IMR-90 (cell line): ENCODE measurements at regions not wholly inside any gene's neighbourhood (a gene's known extent, or its start where the extent isn't known, plus 50 kb on each side); places are given as distances from the start of the nearest gene placed in this dataset.

Experiments used
- ATAC-seq: fragments of 200-7000 bp; cut with Tn5 transposase; 2 replicates; pipeline ENCODE4 v1.9.1; 2020; ENCODE audit warnings: low read depth, mild to moderate bottlenecking, moderate library complexity
- BruUV-seq: library from RNA; stranded (reverse); fragments of 400-500 nt; replicated peaks from 2 replicates; lab custom pipeline; 2021; lab: Mats Ljungman, UMichigan
- CTCF ChIA-PET: fragments of 300-600 bp; formaldehyde crosslinking; extraction: SDS; loops from one replicate; lab custom pipeline; 2021; ENCODE audit warnings: antibody characterized with exemption; lab: Yijun Ruan, JAX
- POLR2A ChIA-PET: fragments of 300-600 bp; sonication (Branson Sonifier 250); formaldehyde crosslinking; loops from one replicate; lab custom pipeline; 2022; ENCODE audit warnings: antibody characterized with exemption; ENCODE audit not compliant: unreplicated experiment; lab: Charles Lee
- DNase-seq: peaks from one replicate; pipeline ENCODE4 v3.0.0; 2013
- H2AFZ ChIP-seq: replicated peaks from 2 replicates; pipeline ENCODE3; 2013; ENCODE audit warnings: low read length, mild to moderate bottlenecking; ENCODE audit not compliant: poor library complexity
- H2AK5ac ChIP-seq: 2 replicates; pipeline ENCODE4 v1.6.1; 2013; ENCODE audit warnings: low read depth, low read length, inconsistent platforms
- H2AK9ac ChIP-seq: replicated peaks from 2 replicates; pipeline ENCODE3; 2013; ENCODE audit warnings: mild to moderate bottlenecking, low read depth, low read length, moderate library complexity; ENCODE audit not compliant: poor library complexity
- H2BK120ac ChIP-seq: 2 replicates; pipeline ENCODE4 v1.6.1; 2013; ENCODE audit warnings: low read depth, low read length, inconsistent platforms
- H2BK15ac ChIP-seq: 3 replicates; pipeline ENCODE4 v1.6.1; 2013; ENCODE audit warnings: low read depth, low read length, inconsistent platforms
- H2BK20ac ChIP-seq: 2 replicates; pipeline ENCODE4 v1.6.1; 2013; ENCODE audit warnings: low read depth, mild to moderate bottlenecking, inconsistent platforms, low read length, moderate library complexity
- H2BK5ac ChIP-seq: 2 replicates; pipeline ENCODE4 v1.6.1; 2013; ENCODE audit warnings: mild to moderate bottlenecking, low read depth, low read length, inconsistent platforms; ENCODE audit not compliant: poor library complexity, severe bottlenecking
- H3K14ac ChIP-seq: replicated peaks from 2 replicates; pipeline ENCODE4 v1.6.1; 2013; ENCODE audit warnings: low read depth, low read length, inconsistent platforms
- H3K18ac ChIP-seq: 2 replicates; pipeline ENCODE4 v1.6.1; 2013; ENCODE audit warnings: low read depth, low read length, control low read depth
- H3K23ac ChIP-seq: 2 replicates; pipeline ENCODE4 v1.6.1; 2013; ENCODE audit warnings: low read depth, low read length, inconsistent platforms
- H3K27ac ChIP-seq: 2 replicates; pipeline ENCODE4 v1.5.1; 2013; ENCODE audit warnings: mild to moderate bottlenecking, control low read depth, low read length; ENCODE audit not compliant: insufficient read depth
- H3K27me3 ChIP-seq: 2 replicates; pipeline ENCODE4 v1.6.1; 2013; ENCODE audit warnings: low read length; ENCODE audit not compliant: control insufficient read depth, insufficient read depth
- H3K36me3 ChIP-seq: 2 replicates; pipeline ENCODE4 v1.6.1; 2013; ENCODE audit warnings: low read length, mixed read lengths; ENCODE audit not compliant: control insufficient read depth, insufficient read depth
- H3K4ac ChIP-seq: 2 replicates; pipeline ENCODE4 v1.6.1; 2013; ENCODE audit warnings: low read depth, low read length, inconsistent platforms
- H3K4me1 ChIP-seq: 2 replicates; pipeline ENCODE4 v1.6.1; 2013; ENCODE audit warnings: low read length, mixed read lengths; ENCODE audit not compliant: control insufficient read depth, insufficient read depth
- H3K4me2 ChIP-seq: 2 replicates; pipeline ENCODE4 v1.6.1; 2013; ENCODE audit warnings: low read depth, mild to moderate bottlenecking, control low read depth, low read length, moderate library complexity
- H3K4me3 ChIP-seq: 2 replicates; pipeline ENCODE4 v1.5.1; 2013; ENCODE audit warnings: low read depth, mild to moderate bottlenecking, control low read depth, low read length, moderate library complexity; ENCODE audit not compliant: insufficient read depth
- H3K56ac ChIP-seq: 2 replicates; pipeline ENCODE4 v1.6.1; 2013; ENCODE audit warnings: low read length, inconsistent platforms; ENCODE audit not compliant: insufficient read depth; ENCODE audit errors: extremely low read depth
- H3K79me1 ChIP-seq, 2 experiments: 2 replicates each; pipeline ENCODE4 v1.6.1; 2013; ENCODE audit warnings: low read length in 2 of 2, inconsistent platforms in 1 of 2, low read depth in 1 of 2
- H3K9ac ChIP-seq: 2 replicates; pipeline ENCODE4 v1.6.1; 2013; ENCODE audit warnings: low read depth, low read length, control low read depth
- H3K9me1 ChIP-seq: 2 replicates; pipeline ENCODE4 v1.6.1; 2013; ENCODE audit warnings: low read length, inconsistent platforms; ENCODE audit not compliant: insufficient read depth
- H3K9me3 ChIP-seq: 2 replicates; pipeline ENCODE4 v1.6.1; 2013; ENCODE audit warnings: low read length; ENCODE audit not compliant: control insufficient read depth, insufficient read depth
- H4K20me1 ChIP-seq: 2 replicates; pipeline ENCODE4 v1.6.1; 2013; ENCODE audit warnings: low read length, inconsistent platforms; ENCODE audit not compliant: insufficient read depth
- H4K5ac ChIP-seq: 2 replicates; pipeline ENCODE4 v1.6.1; 2013; ENCODE audit warnings: mild to moderate bottlenecking, low read depth, low read length, control low read depth
- H4K8ac ChIP-seq, 2 experiments: 2 replicates each; pipeline ENCODE4 v1.6.1; 2013; ENCODE audit warnings: low read depth in 2 of 2, low read length in 2 of 2, control low read depth in 1 of 2, inconsistent platforms in 1 of 2
- H4K91ac ChIP-seq: 2 replicates; pipeline ENCODE4 v1.6.1; 2013; ENCODE audit warnings: low read depth, low read length, inconsistent platforms; ENCODE audit not compliant: insufficient read depth
- BHLHE40 ChIP-seq: fragments of 150-350 bp; IDR thresholded peaks from 2 replicates; pipeline ENCODE4 v1.6.1; 2016; ENCODE audit warnings: mild to moderate bottlenecking, low read depth, low read length
- CEBPB ChIP-seq: IDR thresholded peaks from 2 replicates; pipeline ENCODE4 v1.6.1; 2012; ENCODE audit warnings: low read depth, low read length, improper control_type of control experiment
- FOS ChIP-seq: fragments of 150-350 bp; IDR thresholded peaks from 2 replicates; pipeline ENCODE4 v1.6.1; 2016; ENCODE audit warnings: low read depth, low read length
- MXI1 ChIP-seq: IDR thresholded peaks from 2 replicates; pipeline ENCODE4 v1.6.1; 2012; ENCODE audit warnings: low read depth, mild to moderate bottlenecking, low read length, moderate library complexity, borderline replicate concordance
- POLR2A ChIP-seq: IDR thresholded peaks from 2 replicates; pipeline ENCODE4 v1.6.1; 2012; ENCODE audit warnings: mild to moderate bottlenecking, low read depth, low read length
- RAD21 ChIP-seq: IDR thresholded peaks from 2 replicates; pipeline ENCODE4 v1.6.1; 2012; ENCODE audit warnings: low read length, improper control_type of control experiment
- RCOR1 ChIP-seq: IDR thresholded peaks from 2 replicates; pipeline ENCODE4 v1.6.1; 2012; ENCODE audit warnings: mild to moderate bottlenecking, low read length, improper control_type of control experiment; ENCODE audit not compliant: insufficient replicate concordance
- RFX5 ChIP-seq: IDR thresholded peaks from 2 replicates; pipeline ENCODE4 v1.8.0; 2012; ENCODE audit warnings: low read depth, mild to moderate bottlenecking, low read length, moderate library complexity
- SMC3 ChIP-seq: fragments of 150-350 bp; IDR thresholded peaks from 2 replicates; pipeline ENCODE4 v1.6.1; 2016; ENCODE audit warnings: low read depth, mild to moderate bottlenecking, antibody characterized with exemption, low read length, moderate library complexity
- WGBS, 2 experiments: methylation state at CpG; one replicate each; pipeline versions ENCODE4 v1.1.5 to v1.1.7; 2013; ENCODE audit warnings: missing lambda C conversion rate in 2 of 2; ENCODE audit not compliant: insufficient read length in 1 of 2; ENCODE audit errors: extremely low coverage in 2 of 2; 5-methylcytosine and 5-hydroxymethylcytosine counted together
- dilution Hi-C: fragments of 300-500 bp; cut with HindIII; formaldehyde crosslinking; loops from one replicate; pipeline ENCODE4 v1.14.3; 2018; ENCODE audit warnings: low sequenced_read_pairs; ENCODE audit not compliant: unreplicated experiment
- in situ Hi-C: fragments of 300-500 bp; cut with MboI; formaldehyde crosslinking; loops from 3 replicates; pipeline ENCODE4 v1.14.3; 2019; ENCODE audit warnings: low sequenced_read_pairs, inconsistent platforms, mixed read lengths
- intact Hi-C: fragments of 100-400 bp; cut with micrococcal nuclease; formaldehyde crosslinking; loops from 2 replicates; pipeline ENCODE4 v1.10.0; 2022
- TF ChIP-seq, protein P1 (sequence below): fragments of 150-350 bp; IDR thresholded peaks from 2 replicates; pipeline ENCODE4 v1.6.1; 2017; ENCODE audit warnings: mild to moderate bottlenecking, antibody characterized with exemption, low read length, low read depth

DNA sequence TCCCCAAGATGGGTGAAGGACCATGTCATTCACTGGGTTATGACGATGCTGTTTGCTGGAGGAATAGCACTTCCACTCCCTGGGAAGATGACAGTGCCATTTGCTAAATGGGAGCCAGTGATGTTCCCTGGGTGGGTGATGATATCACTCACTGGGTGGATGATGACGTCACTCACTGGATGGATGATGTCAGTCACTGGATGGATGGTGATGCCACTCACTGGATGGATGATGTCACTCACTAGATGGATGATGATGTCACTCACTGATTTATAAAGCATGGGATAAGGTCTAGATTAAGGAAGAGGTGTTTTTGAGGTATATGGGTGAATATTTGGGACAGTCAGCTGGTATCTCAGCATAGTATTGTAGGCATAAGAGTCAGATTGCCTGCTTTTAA lies 457.2 kb downstream of the AJAP1 start:
- no peaks in the 10 kb centered on the region for H3K27me3 ChIP-seq
- WGBS, 2 experiments, result 0% methylated on average over 1 of the region's 2 CpGs; no CpG with 5 or more reads in 1 of the 2 experiments
- dilution Hi-C loops, result no loop called here

More for the DNA sequence above, 457.2 kb downstream of the AJAP1 start:
- POLR2A ChIA-PET, result no interaction called here
- in situ Hi-C loops, result no loop called here
- H3K9ac ChIP-seq, result no peak overlapping the region
- H3K27ac ChIP-seq, result no peak overlapping the region
- no peak overlapping the region for H3K18ac ChIP-seq
- no peak overlapping the region for H3K4me2 ChIP-seq
- H2BK120ac ChIP-seq, result no peak overlapping the region
- no peak overlapping the region for H2BK5ac ChIP-seq
- intact Hi-C loops, result no loop called here
- no peak overlapping the region for H4K8ac ChIP-seq
- H3K4ac ChIP-seq, result no peak overlapping the region
- peaks cover 5% of the 10 kb centered on the region; the same call in 1 of the 2 replicates for H3K9me3 ChIP-seq
- no peak overlapping the region for H2AK5ac ChIP-seq
- H3K4me1 ChIP-seq, result no peaks in the 10 kb centered on the region
- no peak overlapping the region for H3K14ac ChIP-seq
- no peak overlapping the region for H2AFZ ChIP-seq
- H2AK9ac ChIP-seq, result no peak overlapping the region
- no peak overlapping the region for H3K4me3 ChIP-seq
- H4K5ac ChIP-seq, result no peak overlapping the region
- no peaks in the 10 kb centered on the region for H4K20me1 ChIP-seq
- DNase-seq (no peak), ATAC-seq (no peak)
- no peaks in the 10 kb centered on the region for H3K79me1 ChIP-seq
- no peaks in the 10 kb centered on the region for H3K36me3 ChIP-seq
- H3K23ac ChIP-seq, result no peak overlapping the region
- H2BK15ac ChIP-seq, result no peak overlapping the region
- BruUV-seq, result no TSS peak
- CTCF ChIA-PET, result no interaction called here
- no peak overlapping the region; the same call in 1 of the 2 replicates for H3K56ac ChIP-seq
- no peak overlapping the region for H2BK20ac ChIP-seq
- H4K91ac ChIP-seq, result no peak overlapping the region
- TF ChIP-seq SMC3, result no peak
- no peak for TF ChIP-seq FOS
- TF ChIP-seq POLR2A, result no peak
- TF ChIP-seq MXI1, result no peak
- no peak for TF ChIP-seq RFX5
- TF ChIP-seq, protein P1, sequence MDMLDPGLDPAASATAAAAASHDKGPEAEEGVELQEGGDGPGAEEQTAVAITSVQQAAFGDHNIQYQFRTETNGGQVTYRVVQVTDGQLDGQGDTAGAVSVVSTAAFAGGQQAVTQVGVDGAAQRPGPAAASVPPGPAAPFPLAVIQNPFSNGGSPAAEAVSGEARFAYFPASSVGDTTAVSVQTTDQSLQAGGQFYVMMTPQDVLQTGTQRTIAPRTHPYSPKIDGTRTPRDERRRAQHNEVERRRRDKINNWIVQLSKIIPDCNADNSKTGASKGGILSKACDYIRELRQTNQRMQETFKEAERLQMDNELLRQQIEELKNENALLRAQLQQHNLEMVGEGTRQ, result no peak
- TF ChIP-seq CEBPB, result no peak
- TF ChIP-seq RCOR1, result no peak
- TF ChIP-seq RAD21, result no peak
- no peak for TF ChIP-seq BHLHE40
- no peaks in the 10 kb centered on the region for H3K9me1 ChIP-seq
